ENCODE measurements at regions not wholly inside any gene's neighbourhood (a gene's known extent, or its start where the extent isn't known, plus 50 kb on each side); places are given as distances from the start of the nearest gene placed in this dataset.

DNA sequence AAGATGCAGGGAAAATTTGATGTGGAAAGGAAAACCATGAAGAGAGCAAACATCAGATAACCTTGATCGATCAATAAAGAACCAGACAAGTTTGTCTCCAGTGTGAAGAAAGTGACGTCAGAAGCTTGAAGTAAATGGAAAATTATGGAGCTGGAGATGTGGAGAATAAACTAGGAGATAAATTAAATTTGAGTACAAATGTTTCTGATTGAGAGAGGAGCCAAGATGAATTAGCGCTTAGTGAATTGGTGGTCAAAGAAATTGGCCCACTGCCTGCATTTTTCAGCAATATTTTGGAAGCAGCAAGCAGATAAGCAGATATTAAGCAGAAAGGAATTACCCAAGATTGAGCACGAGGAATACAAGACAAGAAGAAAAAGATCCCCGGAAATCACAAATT is 567.3 kb upstream of the ZNF385D start:
- H2AFZ ChIP-seq (ENCODE audit: low read depth, low read length): no peak overlapping the region
- TF ChIP-seq, protein P1, sequence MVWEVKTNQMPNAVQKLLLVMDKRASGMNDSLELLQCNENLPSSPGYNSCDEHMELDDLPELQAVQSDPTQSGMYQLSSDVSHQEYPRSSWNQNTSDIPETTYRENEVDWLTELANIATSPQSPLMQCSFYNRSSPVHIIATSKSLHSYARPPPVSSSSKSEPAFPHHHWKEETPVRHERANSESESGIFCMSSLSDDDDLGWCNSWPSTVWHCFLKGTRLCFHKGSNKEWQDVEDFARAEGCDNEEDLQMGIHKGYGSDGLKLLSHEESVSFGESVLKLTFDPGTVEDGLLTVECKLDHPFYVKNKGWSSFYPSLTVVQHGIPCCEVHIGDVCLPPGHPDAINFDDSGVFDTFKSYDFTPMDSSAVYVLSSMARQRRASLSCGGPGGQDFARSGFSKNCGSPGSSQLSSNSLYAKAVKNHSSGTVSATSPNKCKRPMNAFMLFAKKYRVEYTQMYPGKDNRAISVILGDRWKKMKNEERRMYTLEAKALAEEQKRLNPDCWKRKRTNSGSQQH (CRISPR knock-in tag; IDR thresholded peaks at IDR 0.05): no peak
- TF ChIP-seq POLR2B (IDR thresholded peaks at IDR 0.05; ENCODE audit: low read depth, partially characterized antibody): no peak
- WGBS (ENCODE audit: insufficient coverage, low coverage, missing lambda C conversion rate): 2% methylated on average over 5 of the region's 5 CpGs

GRCh38 chr3:22319446-22319845 is 568.4 kb upstream of the ZNF385D start:
- 0% methylated on average over 1 of the region's 1 CpG for WGBS (ENCODE audit: insufficient coverage, low coverage, missing lambda C conversion rate)
- in situ Hi-C loops (cut with MboI) (no loop called here), intact Hi-C loops (cut with micrococcal nuclease) (no loop called here)
- H3K4me3 ChIP-seq: no peak overlapping the region
- no peaks in the 10 kb centered on the region for H3K79me2 ChIP-seq (ENCODE audit: control insufficient read depth, insufficient read depth, low read length)
- no peaks in the 10 kb centered on the region for H3K9me1 ChIP-seq (ENCODE audit: control insufficient read depth, insufficient read depth, low read length)
- no peak overlapping the region for H3K9ac ChIP-seq (ENCODE audit: insufficient read depth in 1 of 2, low read depth in 2 of 2, low read length in 2 of 2)
- 0 out of 2 replicates have a peak, but pooled peaks cover 2% of the 10 kb centered on the region for H3K9me3 ChIP-seq (replicated peaks; ENCODE audit: control insufficient read depth, insufficient read depth, low read depth, low read length)
- no peaks in the 10 kb centered on the region for H3K4me1 ChIP-seq (replicated peaks in 1 of 2; ENCODE audit: control insufficient read depth in 2 of 2, insufficient read depth in 2 of 2, low read length in 2 of 2)
- BruUV-seq (replicated peaks): no TSS peak
- H3K27me3 ChIP-seq (ENCODE audit: control insufficient read depth in 2 of 2, insufficient read depth in 2 of 2, low read length in 2 of 2): no peaks in the 10 kb centered on the region
- no peak overlapping the region for H3K27ac ChIP-seq (ENCODE audit: extremely low read depth, low read depth, low read length)
- FAIRE-seq (no peak), DNase-seq (ENCODE audit: extremely low read depth in 1 of 4, low spot score in 3 of 4) (no peak), ATAC-seq (no peak)
- H2AFZ ChIP-seq (ENCODE audit: low read depth, low read length): no peak overlapping the region
- no peak overlapping the region for H3K4me2 ChIP-seq (ENCODE audit: insufficient read depth, low read length)
- ChIA-PET POLR2A (no interaction called here), CTCF (ENCODE audit: low intra/inter-chr PET ratio) (no interaction called here)
- no peaks in the 10 kb centered on the region for H3K36me3 ChIP-seq (ENCODE audit: control insufficient read depth, insufficient read depth, low read length)
- H4K20me1 ChIP-seq (replicated peaks; ENCODE audit: control insufficient read depth, insufficient read depth, low read length): no peaks in the 10 kb centered on the region
- TF ChIP-seq ATF7 (IDR thresholded peaks at IDR 0.05): no peak
- no peak for TF ChIP-seq ZBTB43 (CRISPR knock-in tag; IDR thresholded peaks at IDR 0.05)

More for the DNA sequence above, 567.3 kb upstream of the ZNF385D start:
- no peaks in the 10 kb centered on the region for H3K27me3 ChIP-seq (ENCODE audit: control insufficient read depth in 2 of 2, insufficient read depth in 2 of 2, low read length in 2 of 2)
- CTCF ChIA-PET (ENCODE audit: low intra/inter-chr PET ratio): no interaction called here
- POLR2A ChIA-PET: no interaction called here
- H4K20me1 ChIP-seq (replicated peaks; ENCODE audit: control insufficient read depth, insufficient read depth, low read length): no peaks in the 10 kb centered on the region
- H3K9me3 ChIP-seq (replicated peaks; ENCODE audit: control insufficient read depth, insufficient read depth, low read depth, low read length): 0 out of 2 replicates have a peak, but pooled peaks cover 2% of the 10 kb centered on the region
- no peaks in the 10 kb centered on the region for H3K36me3 ChIP-seq (ENCODE audit: control insufficient read depth, insufficient read depth, low read length)
- intact Hi-C loops (cut with micrococcal nuclease) (no loop called here), in situ Hi-C loops (cut with MboI) (no loop called here)
- H3K79me2 ChIP-seq (ENCODE audit: control insufficient read depth, insufficient read depth, low read length): no peaks in the 10 kb centered on the region
- no peaks in the 10 kb centered on the region for H3K9me1 ChIP-seq (ENCODE audit: control insufficient read depth, insufficient read depth, low read length)
- H3K27ac ChIP-seq (ENCODE audit: extremely low read depth, low read depth, low read length): no peak overlapping the region
- no TSS peak for BruUV-seq (replicated peaks)
- no peak for FAIRE-seq
- H3K4me1 ChIP-seq (replicated peaks in 1 of 2; ENCODE audit: control insufficient read depth in 2 of 2, insufficient read depth in 2 of 2, low read length in 2 of 2): no peaks in the 10 kb centered on the region
- H3K4me3 ChIP-seq: no peak overlapping the region
- no peak overlapping the region for H3K4me2 ChIP-seq (ENCODE audit: insufficient read depth, low read length)
- no peak overlapping the region for H3K9ac ChIP-seq (ENCODE audit: insufficient read depth in 1 of 2, low read depth in 2 of 2, low read length in 2 of 2)
- no peak for ATAC-seq
- no peak for DNase-seq (ENCODE audit: extremely low read depth in 1 of 4, low spot score in 3 of 4)
